ENCODE measurements at regions not wholly inside any gene's neighbourhood (a gene's known extent, or its start where the extent isn't known, plus 50 kb on each side); places are given as distances from the start of the nearest gene placed in this dataset.

- DNase-seq (ENCODE audit: low spot score): no peak
- Histone ChIP-seq H3K4me1 (ENCODE audit: control insufficient read depth in 4 of 4, insufficient read depth in 4 of 4, low read length in 3 of 4) (peaks cover 0 to 10% (median 5%) of the 10 kb centered on the region in 4 donors), H3K9me3 (ENCODE audit: control insufficient read depth in 4 of 4, low read length in 3 of 4) (no peaks in the 10 kb centered on the region), H3K27me3 (ENCODE audit: control insufficient read depth in 4 of 4, insufficient read depth in 4 of 4, low read length in 3 of 4) (peaks cover 0 to 3% (median 0%) of the 10 kb centered on the region in 4 donors), H3K9ac (ENCODE audit: low read depth in 1 of 2, low read length in 2 of 2) (no peak overlapping the region), H3K36me3 (ENCODE audit: control insufficient read depth in 4 of 4, insufficient read depth in 3 of 4, low read depth in 1 of 4, low read length in 3 of 4) (no peaks in the 10 kb centered on the region), H3K27ac (ENCODE audit: low read depth in 1 of 2, low read length in 2 of 2) (no peak overlapping the region), H3K4me3 (ENCODE audit: low read depth in 1 of 3, low read length in 3 of 3) (no peak overlapping the region)
- no peak for TF ChIP-seq CTCF (IDR thresholded peaks at IDR 0.05; ENCODE audit: low read depth, low read length, missing input control)
- no peak for TF ChIP-seq REST (IDR thresholded peaks at IDR 0.05)
- TF ChIP-seq ZBTB33 (IDR thresholded peaks at IDR 0.05): no peak
- TF ChIP-seq HNF4A (conservative IDR thresholded peaks at IDR 0.05): no peak
- no peak for TF ChIP-seq MAX (IDR thresholded peaks at IDR 0.05)
- TF ChIP-seq YY1 (IDR thresholded peaks at IDR 0.05): no peak
- TF ChIP-seq FOXA1 (IDR thresholded peaks at IDR 0.05): no peak
- no peak for TF ChIP-seq FOXA2 (IDR thresholded peaks at IDR 0.05)
- TF ChIP-seq EGR1 (IDR thresholded peaks at IDR 0.05; ENCODE audit: low read depth in 2 of 2): no peak
- no peak for TF ChIP-seq GABPA (IDR thresholded peaks at IDR 0.05 in 1 of 2, conservative IDR thresholded peaks at IDR 0.05 in 1 of 2)
- TF ChIP-seq RAD21 (IDR thresholded peaks at IDR 0.05): no peak
- TF ChIP-seq RXRA (IDR thresholded peaks at IDR 0.05): no peak
- TF ChIP-seq TAF1 (conservative IDR thresholded peaks at IDR 0.05): no peak
- TF ChIP-seq NR2F2 (IDR thresholded peaks at IDR 0.05): no peak
- WGBS: 52% methylated on average over 10 of the region's 10 CpGs
These were observed 195.8 kb downstream of the MTX2 start for GRCh38 chr2:176464886-176465564.

GRCh38 chr2:176466918-176467452 is 197.7 kb downstream of the MTX2 start:
- no peak overlapping the region for H3K9ac ChIP-seq (ENCODE audit: low read depth in 1 of 2, low read length in 2 of 2)
- no peak overlapping the region for H3K27ac ChIP-seq (ENCODE audit: low read depth in 1 of 2, low read length in 2 of 2)
- H3K27me3 ChIP-seq (ENCODE audit: control insufficient read depth in 4 of 4, insufficient read depth in 4 of 4, low read length in 3 of 4): peaks cover 0 to 3% (median 0%) of the 10 kb centered on the region in 4 donors
- H3K4me3 ChIP-seq (ENCODE audit: low read depth in 1 of 3, low read length in 3 of 3): no peak overlapping the region
- H3K4me1 ChIP-seq (ENCODE audit: control insufficient read depth in 4 of 4, insufficient read depth in 4 of 4, low read length in 3 of 4): peaks cover 0 to 6% (median 3%) of the 10 kb centered on the region in 4 donors
- no peak for DNase-seq (ENCODE audit: low spot score)
- H3K36me3 ChIP-seq (ENCODE audit: control insufficient read depth in 4 of 4, insufficient read depth in 3 of 4, low read depth in 1 of 4, low read length in 3 of 4): no peaks in the 10 kb centered on the region
- TF ChIP-seq REST (IDR thresholded peaks at IDR 0.05) (no peak), FOXA2 (IDR thresholded peaks at IDR 0.05) (no peak)
- H3K9me3 ChIP-seq (ENCODE audit: control insufficient read depth in 4 of 4, low read length in 3 of 4): no peaks in the 10 kb centered on the region
- 78% methylated on average over 5 of the region's 5 CpGs for WGBS
